Activated CD8-positive, alpha-beta T cell treated with anti-CD3 and anti-CD28 coated beads for 36 hours (primary cell): ENCODE measurements at regions not wholly inside any gene's neighbourhood (a gene's known extent, or its start where the extent isn't known, plus 50 kb on each side); places are given as distances from the start of the nearest gene placed in this dataset.

Experiments
- ATAC-seq: fragments of 200-7000 bp; cut with Tn5 transposase; one replicate; pipeline ENCODE4 v1.10.0; 2021; ENCODE audit warnings: mild to moderate bottlenecking, moderate library complexity
- CTCF ChIA-PET: fragments of 350-600 bp; sonication (Branson Sonifier 250); formaldehyde crosslinking; loops from one replicate; lab custom pipeline; 2021; ENCODE audit warnings: antibody characterized with exemption; lab: Charles Lee
- POLR2A ChIA-PET: fragments of 350-600 bp; sonication (Branson Sonifier 250); formaldehyde crosslinking; loops from one replicate; lab custom pipeline; 2021; ENCODE audit warnings: antibody characterized with exemption; lab: Charles Lee
- DNase-seq: peaks from one replicate; pipeline ENCODE4 v3.0.0-alpha.2; 2020
- H3K27ac Mint-ChIP-seq: one replicate; pipeline ENCODE4 v1.8.0; 2021; ENCODE audit warnings: mild to moderate bottlenecking, mixed read lengths
- H3K27me3 Mint-ChIP-seq: one replicate; pipeline ENCODE4 v1.8.0; 2021; ENCODE audit warnings: mixed read lengths
- H3K36me3 Mint-ChIP-seq: one replicate; pipeline ENCODE4 v1.8.0; 2021; ENCODE audit warnings: low read depth, mixed read lengths
- H3K4me1 Mint-ChIP-seq: one replicate; pipeline ENCODE4 v1.8.0; 2021; ENCODE audit warnings: low read depth, mixed read lengths
- H3K4me3 Mint-ChIP-seq: one replicate; pipeline ENCODE4 v1.8.0; 2021; ENCODE audit warnings: mild to moderate bottlenecking, moderate library complexity, mixed read lengths
- H3K9me3 Mint-ChIP-seq: one replicate; pipeline ENCODE4 v1.8.0; 2021; ENCODE audit warnings: mixed read lengths
- CTCF ChIP-seq: fragments of 200-600 bp; IDR thresholded peaks from one replicate; pipeline ENCODE4 v1.8.0; 2022; ENCODE audit warnings: antibody characterized with exemption, mild to moderate bottlenecking
- intact Hi-C: fragments of 100-400 bp; cut with micrococcal nuclease; formaldehyde crosslinking; loops from one replicate; pipeline ENCODE4 v1.10.0; 2022

- DNase-seq, result peak; percentile 35
- Mint-ChIP-seq H3K27me3 (peaks cover 2% of the 10 kb centered on the region), H3K9me3 (peaks cover 2% of the 10 kb centered on the region), H3K27ac (peak overlapping the region; percentile 60), H3K36me3 (peaks cover 1% of the 10 kb centered on the region), H3K4me3 (no peak overlapping the region), H3K4me1 (peaks cover 29% of the 10 kb centered on the region)
- peak; percentile 67 for ATAC-seq
- POLR2A ChIA-PET, result no interaction called here
- intact Hi-C loops, result no loop called here
- no peak for TF ChIP-seq CTCF
- CTCF ChIA-PET, result interaction anchor here (0.7 kb wide), 1 partner anchor 37 kb away, joined by 3 read pairs; no protein-coding TSS in a partner anchor
These were observed 240.4 kb downstream of the IKZF2 start for GRCh38 chr2:212911011-212911410.

- CTCF ChIA-PET, result interaction anchor here (1.4 kb wide), 1 partner anchor 113 kb away, joined by 3 read pairs; no protein-coding TSS in a partner anchor
- Mint-ChIP-seq H3K27me3 (no peaks in the 10 kb centered on the region), H3K9me3 (peaks cover 2% of the 10 kb centered on the region), H3K4me3 (no peak overlapping the region), H3K27ac (no peak overlapping the region), H3K36me3 (peaks cover 1% of the 10 kb centered on the region), H3K4me1 (peaks cover 15% of the 10 kb centered on the region)
- no peak for DNase-seq
- no peak for TF ChIP-seq CTCF
- intact Hi-C loops, result no loop called here
- POLR2A ChIA-PET, result no interaction called here
- ATAC-seq, result no peak
These were observed 242.6 kb downstream of the IKZF2 start for GRCh38 chr2:212908682-212909435.

- Mint-ChIP-seq H3K9me3 (peaks cover 2% of the 10 kb centered on the region), H3K4me1 (peaks cover 15% of the 10 kb centered on the region), H3K4me3 (no peak overlapping the region), H3K36me3 (peaks cover 1% of the 10 kb centered on the region), H3K27me3 (no peaks in the 10 kb centered on the region), H3K27ac (no peak overlapping the region)
- ChIA-PET CTCF (no interaction called here), POLR2A (no interaction called here)
- TF ChIP-seq CTCF, result no peak
- intact Hi-C loops, result no loop called here
- DNase-seq, result no peak
- ATAC-seq, result no peak
These were observed 243.4 kb downstream of the IKZF2 start for GRCh38 chr2:212908031-212908430.

- DNase-seq (no peak), ATAC-seq (no peak)
- Mint-ChIP-seq H3K36me3 (peaks cover 1% of the 10 kb centered on the region), H3K9me3 (peaks cover 2% of the 10 kb centered on the region), H3K4me1 (peaks cover 15% of the 10 kb centered on the region), H3K4me3 (no peak overlapping the region), H3K27me3 (no peaks in the 10 kb centered on the region), H3K27ac (no peak overlapping the region)
- ChIA-PET CTCF (no interaction called here), POLR2A (no interaction called here)
- no peak for TF ChIP-seq CTCF
- intact Hi-C loops, result no loop called here
These were observed 244.8 kb downstream of the IKZF2 start for GRCh38 chr2:212906620-212907019.

- peaks cover 2% of the 10 kb centered on the region for H3K9me3 Mint-ChIP-seq
- H3K4me1 Mint-ChIP-seq, result peaks cover 9% of the 10 kb centered on the region
- POLR2A ChIA-PET, result no interaction called here
- no peak for ATAC-seq
- peaks cover 1% of the 10 kb centered on the region for H3K36me3 Mint-ChIP-seq
- DNase-seq, result no peak
- CTCF ChIA-PET, result no interaction called here
- H3K27ac Mint-ChIP-seq, result no peak overlapping the region
- no peaks in the 10 kb centered on the region for H3K27me3 Mint-ChIP-seq
- intact Hi-C loops, result no loop called here
- TF ChIP-seq CTCF, result no peak
- H3K4me3 Mint-ChIP-seq, result no peak overlapping the region
These were observed 245.7 kb downstream of the IKZF2 start for GRCh38 chr2:212905640-212906201.
